ENCODE measurements at regions not wholly inside any gene's neighbourhood (a gene's known extent, or its start where the extent isn't known, plus 50 kb on each side); places are given as distances from the start of the nearest gene placed in this dataset.
"Not testable (repeated sequence)": the region's sequence is repeated elsewhere in the genome, so short reads cannot be mapped to it uniquely, and the experiment has no call there.

- TF ChIP-seq CTCF, EP300, POLR2A, POLR2AphosphoS5 (IDR thresholded peaks at IDR 0.05): not testable (repeated sequence)
Measured at GRCh38 chr6:141046496-141046895, 1086.2 kb upstream of the GJE1 start.
